GM18505 (cell line): ENCODE measurements at regions not wholly inside any gene's neighbourhood (a gene's known extent, or its start where the extent isn't known, plus 50 kb on each side); places are given as distances from the start of the nearest gene placed in this dataset.
"Not testable (repeated sequence)": the region's sequence is repeated elsewhere in the genome, so short reads cannot be mapped to it uniquely, and the experiment has no call there.

Experiments used
- ATAC-seq: cut with Tn5 transposase; IDR thresholded peaks from one replicate; pipeline ENCODE4 v1.9.1; 2021; ENCODE audit not compliant: unreplicated experiment
- POLR2A ChIP-seq: IDR thresholded peaks from 4 replicates; pipeline ENCODE4 v1.6.1; 2011; ENCODE audit warnings: borderline replicate concordance; ENCODE audit not compliant: insufficient read depth, insufficient read length; ENCODE audit errors: extremely low read depth

DNA sequence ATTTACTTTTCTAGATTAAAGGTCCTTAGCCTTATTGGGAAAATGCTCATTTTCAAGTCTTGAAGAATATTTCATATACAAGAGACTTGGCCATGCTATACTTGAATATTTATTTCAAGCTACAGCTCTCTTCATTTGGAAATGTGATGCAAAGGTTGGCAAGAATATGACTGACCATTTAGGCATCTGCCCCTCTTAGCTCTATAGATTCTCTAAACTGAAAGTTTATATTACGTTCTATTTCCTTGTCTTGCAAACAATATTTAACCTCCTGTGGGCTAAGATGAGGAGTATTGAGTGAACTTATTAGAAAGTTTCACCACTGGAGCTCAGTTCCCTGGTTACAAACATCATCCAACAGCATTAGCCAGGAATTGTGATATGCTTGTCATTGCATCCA is 593.1 kb downstream of the MAT2B start:
- no peak for TF ChIP-seq POLR2A
- no peak for ATAC-seq

- no peak for ATAC-seq
- no peak for TF ChIP-seq POLR2A
These were observed 593.6 kb downstream of the MAT2B start for GRCh38 chr5:164098979-164099378.

DNA sequence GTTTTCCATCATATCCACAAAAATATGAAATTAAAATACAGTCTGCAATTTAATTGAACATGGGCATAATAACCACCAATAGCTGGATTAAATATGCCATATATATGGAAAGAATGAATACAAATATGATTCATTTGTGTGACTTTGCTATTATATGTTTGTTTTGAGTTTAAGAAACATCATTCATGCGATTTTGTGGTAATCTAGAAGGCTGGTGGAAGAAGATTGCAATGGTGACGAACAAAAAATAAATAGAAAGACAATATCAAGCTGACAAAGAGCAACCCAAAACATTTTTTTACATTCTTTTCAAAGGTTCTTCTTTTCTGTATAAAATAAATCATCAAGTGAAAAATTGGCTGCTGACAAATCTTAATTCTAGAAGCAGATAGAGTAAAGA is 610.0 kb downstream of the MAT2B start:
- ATAC-seq = no peak
- TF ChIP-seq POLR2A = no peak

DNA sequence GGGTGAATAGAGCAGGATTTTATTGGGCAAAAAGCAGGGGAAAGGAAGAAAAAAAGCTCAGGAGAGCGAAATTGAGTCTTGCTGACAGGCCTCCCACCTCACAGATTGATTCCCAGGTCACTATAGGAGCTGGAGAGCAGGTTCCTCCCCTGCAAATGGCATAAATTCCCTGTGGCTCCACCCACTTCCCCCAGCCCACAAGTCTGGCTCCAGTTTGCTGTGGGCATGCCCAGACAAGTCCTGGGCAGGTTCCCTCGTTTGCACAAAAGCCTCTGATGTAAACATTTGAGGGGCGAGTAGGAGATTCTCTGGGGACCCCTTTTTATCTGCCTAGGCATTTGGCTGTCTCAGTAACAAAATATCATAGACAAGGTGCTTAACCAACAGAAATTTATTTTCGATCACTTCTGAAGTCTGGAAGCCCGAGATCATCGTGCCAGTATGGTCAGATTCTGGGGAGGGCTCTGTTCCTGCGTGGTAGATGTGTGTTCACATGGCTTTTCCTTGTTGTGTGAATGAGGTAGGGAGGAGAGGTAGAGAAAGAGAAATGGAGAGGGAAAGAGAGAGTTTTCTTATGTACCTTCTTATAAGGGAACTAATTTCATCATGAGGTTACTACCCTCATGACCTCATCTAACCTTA is 614.5 kb downstream of the MAT2B start:
- ATAC-seq = peak; percentile 70

DNA sequence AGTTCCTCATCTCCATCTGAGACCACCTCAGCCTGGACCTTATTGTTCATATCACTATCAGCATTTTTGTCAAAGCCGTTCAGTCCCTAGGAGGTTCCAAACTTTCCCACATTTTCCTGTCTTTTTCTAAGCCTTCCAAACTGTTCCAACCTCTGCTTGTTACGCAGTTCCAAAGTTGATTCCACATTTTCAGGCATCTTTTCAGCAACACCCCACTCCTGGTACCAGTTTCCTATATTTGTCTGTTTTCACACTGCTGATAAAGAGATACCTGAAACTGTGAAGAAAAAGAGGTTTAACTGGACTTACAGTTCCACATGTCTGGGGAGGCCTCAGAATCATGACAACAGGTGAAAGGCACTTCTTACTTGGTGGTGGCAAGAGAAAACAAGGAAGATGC is 622.1 kb downstream of the MAT2B start:
- ATAC-seq = no peak

More for the DNA sequence above, 614.5 kb downstream of the MAT2B start:
- TF ChIP-seq POLR2A = no peak

GRCh38 chr5:164132358-164132757 is 626.9 kb downstream of the MAT2B start:
- no peak for TF ChIP-seq POLR2A

More for the DNA sequence above, 622.1 kb downstream of the MAT2B start:
- no peak for TF ChIP-seq POLR2A

DNA sequence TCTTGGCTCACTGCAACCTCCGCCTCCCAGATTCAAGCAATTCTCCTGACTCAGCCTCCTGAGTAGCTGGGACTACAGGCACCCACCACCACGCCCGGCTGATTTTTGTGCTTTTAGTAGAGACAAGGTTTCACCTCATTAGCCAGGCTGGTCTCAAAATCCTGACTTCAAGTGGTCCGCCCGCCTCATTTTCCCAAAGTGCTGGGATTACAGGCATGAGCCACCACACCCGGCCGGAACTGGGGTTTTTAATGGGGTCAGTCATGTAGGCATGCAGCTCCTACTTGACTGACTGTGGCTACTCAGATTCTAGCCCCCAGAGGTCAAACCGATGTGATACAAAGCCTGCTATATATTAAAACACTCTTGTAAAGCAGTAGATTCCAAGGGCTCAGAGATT is 631.7 kb downstream of the MAT2B start:
- no peak for ATAC-seq
- no peak for TF ChIP-seq POLR2A

More at GRCh38 chr5:164132358-164132757, 626.9 kb downstream of the MAT2B start:
- no peak for ATAC-seq

DNA sequence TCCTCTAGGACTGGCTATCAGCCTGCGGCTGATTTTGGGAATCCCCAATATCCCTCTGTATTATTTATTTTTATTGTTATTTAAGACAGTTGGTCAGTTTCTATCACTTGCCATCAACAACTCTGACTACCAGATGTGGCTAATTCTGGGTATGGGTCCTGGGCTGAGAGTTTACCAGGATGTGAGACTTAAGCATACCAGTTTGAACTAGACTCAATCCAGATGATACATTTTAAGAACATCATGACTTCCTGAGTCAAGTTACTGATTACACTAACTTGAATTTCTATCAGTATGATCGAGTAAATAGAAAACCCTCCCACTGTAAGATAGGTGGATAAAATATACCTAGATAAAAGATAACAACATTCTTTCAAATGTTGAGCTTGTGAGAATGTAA is 634.0 kb downstream of the MAT2B start:
- TF ChIP-seq POLR2A = no peak
- no peak for ATAC-seq

DNA sequence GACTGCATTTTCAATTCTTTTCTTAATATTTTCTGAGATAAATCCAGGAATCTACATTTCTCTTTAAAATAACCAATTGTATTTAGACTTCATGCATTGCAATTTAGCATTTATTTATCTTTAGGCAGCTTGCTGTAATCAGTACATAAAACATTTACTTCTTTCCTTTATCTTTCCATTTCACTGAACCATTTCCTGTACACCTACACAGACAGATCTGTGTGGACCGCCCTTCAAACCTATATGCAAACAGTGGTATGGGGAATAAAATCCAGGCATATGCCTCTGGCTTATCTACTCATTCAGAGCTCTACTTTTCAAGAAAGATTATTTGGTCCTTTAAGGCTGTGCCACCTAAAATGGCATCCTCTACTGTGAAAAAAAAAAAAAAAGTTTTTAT is 640.0 kb downstream of the MAT2B start:
- no peak for ATAC-seq

DNA sequence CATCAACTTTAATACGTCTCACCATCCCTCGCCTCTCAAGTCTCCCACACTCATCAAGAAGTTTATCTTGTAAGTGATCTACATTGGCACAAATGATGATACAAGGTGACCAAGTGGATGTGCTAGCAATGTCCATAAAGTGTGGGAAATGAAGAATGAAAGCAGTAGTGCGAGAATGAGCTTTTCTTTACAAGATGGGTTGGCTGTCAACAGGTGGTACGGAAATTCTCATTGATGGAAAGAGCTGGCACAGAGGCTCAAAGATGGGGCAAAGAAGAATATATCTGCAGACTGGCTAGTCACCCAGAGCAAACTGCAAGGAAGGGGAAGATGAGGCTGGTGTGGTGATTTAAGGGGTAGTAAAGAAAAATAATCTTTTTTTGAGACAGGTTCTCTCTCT is 640.8 kb downstream of the MAT2B start:
- ATAC-seq = no peak
- TF ChIP-seq POLR2A = no peak

More for the DNA sequence above, 640.0 kb downstream of the MAT2B start:
- TF ChIP-seq POLR2A = no peak

DNA sequence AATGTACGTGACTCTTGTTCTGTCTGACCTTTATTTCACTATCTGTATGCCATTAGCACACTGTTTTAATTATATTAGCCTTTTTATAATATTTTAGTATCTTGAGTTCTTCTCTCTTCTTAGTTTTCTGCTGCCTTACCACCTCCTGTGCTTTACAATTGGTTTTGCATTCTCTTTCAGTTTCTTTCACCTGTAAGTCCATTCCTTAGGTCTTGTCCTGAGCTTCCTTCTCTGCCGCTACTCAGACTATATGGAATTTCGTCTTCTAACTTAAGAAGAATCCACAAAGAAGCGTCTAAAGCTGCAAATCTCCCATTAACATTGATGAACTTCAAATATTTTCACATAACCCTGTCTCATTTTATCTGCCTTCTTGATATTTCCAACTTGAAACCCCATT is 642.9 kb downstream of the MAT2B start:
- ATAC-seq = no peak
- TF ChIP-seq POLR2A = no peak

DNA sequence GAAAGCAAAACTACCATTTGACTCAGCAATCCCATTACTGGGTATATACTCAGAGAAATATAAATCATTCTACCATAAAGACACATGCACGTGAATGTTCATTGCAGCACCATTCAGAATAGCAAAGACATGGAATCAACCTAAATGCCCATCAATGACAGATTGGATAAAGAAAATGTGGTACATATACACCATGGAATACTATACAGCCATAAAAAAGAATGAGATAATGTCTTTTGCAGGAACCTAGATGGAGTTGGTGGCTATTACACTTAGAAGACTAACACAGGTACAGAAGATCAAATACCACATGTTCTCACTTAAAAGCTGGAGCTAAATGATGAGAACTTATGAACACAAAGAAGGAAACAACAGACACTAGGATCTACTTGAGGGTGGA is 647.1 kb downstream of the MAT2B start:
- ATAC-seq = not testable (repeated sequence)

GRCh38 chr5:164153469-164154172 is 648.2 kb downstream of the MAT2B start:
- ATAC-seq = no peak
- no peak for TF ChIP-seq POLR2A

DNA sequence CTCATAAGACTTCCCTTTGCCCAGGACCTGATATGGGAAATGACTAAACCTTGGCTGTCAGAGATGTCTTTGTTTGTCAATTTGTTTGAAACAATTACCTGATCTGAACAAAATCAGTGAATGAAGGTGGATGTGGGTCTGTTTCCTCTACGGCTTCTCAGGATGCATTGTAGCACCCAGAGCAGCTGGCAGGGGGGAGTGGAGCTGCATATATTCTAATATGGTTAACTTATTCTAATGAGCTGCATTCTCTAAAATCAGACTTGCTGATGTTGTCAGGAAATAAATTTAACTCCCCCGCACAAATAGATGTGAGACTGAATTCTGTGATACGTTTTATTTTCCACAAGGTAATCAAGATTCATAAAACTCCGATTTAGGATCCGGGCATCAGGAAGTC is 665.4 kb downstream of the MAT2B start:
- no peak for TF ChIP-seq POLR2A
- ATAC-seq = no peak
